Dermis blood vessel endothelial cell (primary cell): ENCODE measurements at regions not wholly inside any gene's neighbourhood (a gene's known extent, or its start where the extent isn't known, plus 50 kb on each side); places are given as distances from the start of the nearest gene placed in this dataset.

Experiments used
- DNase-seq: peaks from one replicate; pipeline ENCODE4 v3.0.0; 2010

DNA sequence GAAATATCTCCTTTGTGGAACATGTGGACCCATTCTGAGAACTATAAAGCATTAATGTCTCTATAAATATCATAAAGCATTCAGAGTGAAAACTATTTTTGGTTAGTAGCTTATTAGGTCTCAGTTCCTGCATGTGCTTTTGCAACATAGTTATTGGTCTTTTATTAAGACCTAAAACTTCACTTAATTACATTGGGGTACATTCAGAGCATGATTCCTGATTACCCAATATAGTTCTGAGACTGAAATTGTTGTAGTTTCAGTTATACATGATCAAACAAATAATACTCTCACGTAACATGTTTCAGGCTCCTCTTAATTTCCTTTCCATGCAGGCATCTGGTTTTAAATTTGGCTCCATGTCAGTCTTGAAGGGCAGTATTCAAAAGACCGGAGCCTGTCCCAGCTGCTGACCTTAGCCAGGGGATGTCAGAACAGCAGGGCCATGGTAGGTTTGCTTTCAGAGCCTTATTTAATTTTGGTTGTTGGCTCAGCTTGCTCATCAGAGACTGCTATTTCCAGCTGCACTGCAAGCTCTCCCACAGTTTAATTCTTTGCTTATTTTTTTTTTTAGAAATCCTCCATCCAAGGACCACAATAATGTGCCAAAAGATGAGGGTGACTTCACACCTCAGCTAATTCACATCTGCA is 447.8 kb upstream of the FZD8 start:
- DNase-seq, result no peak

DNA sequence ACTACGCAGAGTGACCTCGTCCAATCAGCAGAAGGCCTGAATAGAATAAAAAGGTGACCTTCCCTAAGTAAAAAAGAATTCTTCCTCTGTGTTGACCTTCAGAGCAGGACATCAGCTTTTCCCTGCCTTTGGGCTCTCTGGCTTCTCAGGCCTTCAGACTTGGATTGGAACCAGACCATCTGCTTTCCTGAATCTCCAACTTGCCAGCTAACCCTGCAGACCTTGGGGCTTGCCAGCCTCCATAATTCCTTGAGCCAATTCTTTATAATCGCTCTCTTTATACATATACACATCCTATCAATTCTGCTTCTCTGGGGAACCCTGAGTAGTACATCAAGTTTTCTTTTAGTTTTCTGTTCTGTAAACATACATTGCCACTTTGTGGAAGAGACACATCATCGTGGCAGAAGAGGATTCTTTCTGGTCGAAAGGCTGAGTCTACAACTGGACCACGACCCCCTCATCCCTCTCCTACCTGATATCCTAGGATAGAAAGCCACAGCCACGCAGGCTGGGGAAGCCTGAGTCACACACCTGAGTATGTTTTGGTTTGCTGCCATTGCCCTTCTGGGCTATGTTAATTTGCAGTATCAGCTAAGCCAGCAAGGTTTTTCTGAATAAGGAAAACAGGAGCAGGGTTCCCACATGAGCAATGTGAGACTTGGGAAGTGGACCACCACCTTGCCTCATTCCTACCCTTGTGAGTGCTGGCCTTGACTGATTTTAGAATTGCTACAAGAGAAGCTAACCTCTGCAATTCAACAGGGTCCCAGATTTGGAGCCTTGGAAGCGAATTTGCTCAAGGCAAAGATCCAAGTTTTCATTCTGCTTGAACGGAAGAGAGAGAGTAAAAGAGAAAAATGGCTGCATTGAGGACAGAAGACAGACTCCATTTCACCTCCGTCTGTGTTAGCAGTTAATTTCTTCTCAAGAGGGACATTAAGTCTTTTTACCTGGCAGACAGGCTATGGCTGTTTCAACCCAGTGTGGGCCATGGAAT is 445.2 kb upstream of the FZD8 start:
- no peak for DNase-seq

DNA sequence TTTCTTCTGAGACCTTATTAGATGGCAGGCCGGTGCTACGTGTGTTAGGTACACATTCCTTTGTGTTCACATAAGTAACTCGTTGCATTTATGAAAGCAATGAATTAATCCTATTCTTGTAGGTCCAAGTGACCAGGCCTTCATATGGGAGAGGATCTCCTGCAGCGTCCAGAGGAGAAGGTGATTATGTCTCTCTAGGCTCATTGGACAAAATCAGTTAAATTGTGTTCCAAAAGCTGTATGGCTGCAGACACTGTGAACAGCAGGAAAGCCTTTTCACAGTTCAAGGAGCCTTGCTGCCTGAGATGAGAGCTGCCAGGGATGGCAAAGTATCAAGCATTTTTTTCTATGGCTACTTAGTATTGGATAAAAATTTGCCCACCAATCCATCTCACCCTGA is 433.1 kb upstream of the FZD8 start:
- no peak for DNase-seq

DNA sequence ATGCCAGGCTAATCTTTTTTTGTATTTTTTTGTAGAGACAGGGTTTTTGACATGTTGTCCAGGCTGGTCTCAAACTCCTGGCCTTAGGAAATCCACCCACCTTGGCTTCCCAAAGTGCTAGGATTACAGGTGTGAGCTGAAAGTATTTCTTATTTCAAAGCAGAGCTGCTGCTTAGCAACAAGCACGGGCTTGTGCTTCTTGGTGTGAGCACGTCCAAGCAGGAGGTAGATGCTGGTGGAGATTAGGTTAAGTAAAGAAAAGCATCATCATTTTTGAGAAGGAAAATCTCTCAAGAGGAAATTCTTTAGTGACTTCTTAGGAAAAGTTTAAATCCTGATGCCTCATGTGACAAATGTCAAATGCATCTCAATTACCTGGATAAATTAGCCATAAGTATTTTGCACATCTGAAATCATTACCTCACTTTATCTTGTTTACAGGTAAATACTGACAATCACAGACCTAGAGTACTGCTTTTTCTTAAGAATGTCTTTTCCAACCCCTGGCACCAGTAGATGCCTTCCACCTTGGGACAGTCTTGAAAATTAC is 431.8 kb upstream of the FZD8 start:
- no peak for DNase-seq

DNA sequence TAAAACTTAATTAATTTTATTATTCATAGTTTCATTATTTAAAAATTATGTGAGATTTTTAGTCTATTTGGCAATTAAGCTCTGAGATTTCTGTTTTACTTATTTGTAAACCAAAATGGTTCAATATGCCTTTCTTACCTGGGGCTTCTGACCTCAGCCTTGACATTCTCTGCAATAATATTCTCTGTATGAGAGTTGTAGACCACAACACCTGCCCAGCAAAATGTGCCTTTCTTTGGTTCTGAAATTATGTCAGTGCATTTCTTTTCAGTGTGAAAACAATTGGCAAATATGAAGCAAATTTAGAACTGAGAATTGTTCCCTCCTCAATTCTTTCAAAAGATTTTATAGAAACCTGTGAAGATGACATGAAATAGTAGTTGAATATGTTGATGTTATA is 426.4 kb upstream of the FZD8 start:
- no peak for DNase-seq

DNA sequence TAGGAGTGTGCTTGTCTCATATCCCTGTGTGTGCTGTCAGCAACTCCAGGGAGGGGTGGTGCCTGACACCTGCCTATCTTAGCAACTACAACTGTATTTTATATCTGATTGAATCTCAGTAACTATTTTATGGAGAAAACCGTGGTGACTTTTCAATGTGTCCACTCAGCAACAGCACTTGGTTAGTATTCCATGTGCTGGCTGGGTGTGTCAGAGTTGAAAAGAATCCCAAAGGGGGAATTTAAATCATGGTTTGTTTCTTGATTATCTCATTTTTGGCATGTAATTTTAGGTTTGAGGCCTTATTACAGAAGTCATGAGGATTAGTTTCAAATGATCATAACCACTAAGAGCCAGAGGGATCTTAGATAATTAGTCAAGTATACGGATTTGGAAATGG is 425.7 kb upstream of the FZD8 start:
- no peak for DNase-seq

DNA sequence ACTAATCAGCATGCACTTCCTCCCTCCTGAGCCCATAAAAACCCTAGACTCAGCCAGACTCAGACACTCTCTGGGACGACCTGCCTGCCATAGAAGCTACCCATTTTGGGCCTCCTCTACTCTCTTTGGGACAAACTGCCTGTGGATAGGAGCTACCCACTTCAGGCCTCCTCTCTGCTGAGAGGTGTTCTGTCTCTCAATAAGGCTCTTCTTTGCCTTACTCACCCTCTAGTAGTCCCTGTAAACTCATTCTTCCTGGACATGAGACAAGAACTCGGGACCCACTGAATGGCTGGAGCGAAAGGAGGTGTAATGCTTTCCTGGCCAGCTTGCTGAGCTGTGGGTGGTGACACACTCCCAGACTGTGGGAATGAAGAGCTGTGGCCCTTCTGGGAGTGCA is 424.8 kb upstream of the FZD8 start:
- no peak for DNase-seq

DNA sequence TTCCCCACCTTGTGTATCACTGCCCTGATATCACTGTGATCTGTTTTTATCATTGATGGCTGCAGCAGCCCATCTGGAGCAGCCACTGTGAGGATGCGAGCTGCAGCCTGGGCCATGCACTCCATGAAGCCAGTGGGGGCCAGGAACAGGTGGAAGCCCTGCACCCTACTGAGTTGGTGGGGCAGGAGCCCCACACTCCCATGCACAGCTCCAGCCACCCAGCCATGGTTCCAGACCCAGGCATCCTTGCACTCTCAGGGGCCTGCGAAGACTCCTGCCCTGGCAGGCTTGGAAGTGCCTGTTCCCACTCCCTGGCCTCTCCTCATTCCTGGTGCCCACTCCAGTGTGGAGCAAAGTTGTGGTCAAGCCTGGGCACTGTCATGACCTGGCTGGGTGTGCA is 424.0 kb upstream of the FZD8 start:
- DNase-seq, result no peak

DNA sequence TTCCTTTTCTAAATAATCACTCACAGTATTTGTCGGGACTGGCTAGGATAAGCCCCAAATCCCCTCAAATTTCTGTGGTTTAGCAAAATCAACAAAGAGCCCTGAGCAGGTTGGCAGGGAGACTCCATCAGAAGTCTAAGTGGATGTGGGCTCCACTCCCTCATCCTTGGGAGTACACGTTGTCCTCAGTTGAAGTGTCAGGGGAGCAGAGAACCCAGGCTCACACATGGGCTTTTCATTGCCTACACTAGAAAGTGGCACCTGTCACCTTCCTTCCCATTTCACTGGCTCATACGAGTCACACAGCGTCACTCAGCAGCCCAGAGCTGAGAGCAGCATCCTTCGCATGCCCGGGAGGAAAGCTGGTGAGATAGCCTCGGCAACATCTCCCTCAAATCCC is 421.3 kb upstream of the FZD8 start:
- no peak for DNase-seq

DNA sequence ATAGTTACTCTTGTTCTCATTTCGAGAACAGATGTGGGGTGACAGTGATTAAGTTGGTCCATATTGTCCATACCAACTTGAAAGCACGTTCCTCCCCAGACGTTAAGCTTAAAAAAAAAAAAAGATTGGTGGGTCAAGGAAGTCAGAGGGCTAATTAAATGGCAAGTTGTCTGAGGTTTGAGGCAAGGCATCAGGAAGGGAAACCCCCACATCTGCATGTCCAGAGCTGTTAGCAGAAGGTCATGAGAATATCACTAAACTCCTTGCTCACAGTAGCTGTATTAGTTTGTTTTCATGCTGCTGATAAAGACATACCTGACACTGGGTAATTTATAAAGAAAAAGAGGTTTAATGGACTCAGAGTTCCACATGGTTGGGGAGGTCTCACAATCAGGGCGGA is 415.6 kb upstream of the FZD8 start:
- no peak for DNase-seq

DNA sequence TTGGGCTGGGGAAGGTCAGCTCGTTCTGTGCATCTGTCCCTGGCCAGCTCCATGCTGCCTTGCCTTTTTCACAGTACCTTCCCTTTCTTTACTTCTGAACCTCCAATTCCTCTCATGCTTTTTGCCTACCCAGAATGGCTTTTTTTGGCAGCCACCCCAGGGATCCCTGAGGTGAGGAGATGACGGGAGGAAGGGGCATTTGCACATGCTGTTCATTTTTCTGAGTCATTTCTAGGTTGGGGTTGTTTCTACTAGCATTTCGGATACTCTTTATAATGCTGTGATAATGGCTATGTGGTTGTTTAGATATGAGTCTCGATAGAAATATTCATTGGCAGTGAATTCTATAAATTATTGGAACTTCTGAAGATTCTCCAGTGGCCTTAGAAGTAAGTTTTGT is 415.1 kb upstream of the FZD8 start:
- DNase-seq, result no peak

DNA sequence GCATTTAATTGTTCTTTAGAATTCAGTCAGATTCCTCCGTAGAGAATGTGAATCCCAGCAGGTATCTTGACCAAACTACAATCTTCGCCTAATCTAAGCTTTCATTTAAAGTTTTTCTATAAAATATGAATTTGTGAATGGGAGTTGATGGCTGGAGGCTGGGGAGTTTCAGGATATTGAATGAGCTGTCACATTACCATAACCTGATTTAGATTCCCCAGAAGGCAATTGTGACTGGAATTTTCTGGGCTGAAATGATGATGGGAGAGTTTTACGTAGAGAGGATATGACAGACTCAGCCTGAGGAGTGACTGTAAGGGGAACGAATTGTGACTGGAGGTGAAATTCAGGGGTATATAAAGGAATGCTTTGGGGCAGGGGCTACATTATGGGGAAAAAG is 411.7 kb upstream of the FZD8 start:
- no peak for DNase-seq

DNA sequence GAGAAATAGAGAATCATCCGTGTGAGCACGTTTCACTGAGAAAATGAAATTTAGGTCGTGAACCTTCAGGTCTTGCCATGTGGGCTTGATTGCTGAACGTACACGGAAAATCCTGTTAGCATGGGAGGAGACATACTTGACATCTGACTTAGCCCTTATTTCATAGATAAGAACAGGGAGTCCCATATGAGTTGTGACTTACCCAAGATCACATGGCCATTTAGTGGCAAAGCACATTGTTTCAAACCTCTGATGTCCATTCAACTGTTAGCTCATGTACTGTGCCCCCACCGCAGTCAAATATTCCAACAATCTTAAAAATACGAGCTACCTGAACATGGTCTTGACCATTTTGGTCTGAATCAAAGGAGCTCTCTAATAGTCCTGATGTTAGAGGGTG is 411.2 kb upstream of the FZD8 start:
- no peak for DNase-seq

DNA sequence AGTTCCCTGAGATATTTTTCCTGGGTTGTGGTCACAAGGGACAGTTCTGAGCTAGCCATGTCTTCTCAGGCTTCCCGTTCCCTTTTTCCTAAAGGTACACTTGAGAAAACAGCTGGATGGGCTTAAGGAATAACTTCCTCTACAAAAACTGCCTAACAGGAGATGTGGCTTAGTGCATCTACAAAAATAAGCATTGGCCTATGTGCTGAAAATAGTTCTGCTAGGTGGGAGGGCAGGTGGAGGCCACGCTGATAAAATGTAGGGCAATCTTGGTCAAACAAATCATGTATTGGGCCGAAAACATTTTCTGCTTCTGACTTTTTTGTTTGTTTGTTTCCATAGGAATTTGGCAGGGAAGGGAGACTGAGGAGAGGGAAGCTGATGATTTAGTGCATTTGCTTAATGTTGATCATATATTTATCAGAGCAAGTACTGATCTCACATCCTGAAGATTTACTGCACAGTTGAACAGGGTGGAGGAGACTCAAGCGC is 409.4 kb upstream of the FZD8 start:
- DNase-seq, result no peak

DNA sequence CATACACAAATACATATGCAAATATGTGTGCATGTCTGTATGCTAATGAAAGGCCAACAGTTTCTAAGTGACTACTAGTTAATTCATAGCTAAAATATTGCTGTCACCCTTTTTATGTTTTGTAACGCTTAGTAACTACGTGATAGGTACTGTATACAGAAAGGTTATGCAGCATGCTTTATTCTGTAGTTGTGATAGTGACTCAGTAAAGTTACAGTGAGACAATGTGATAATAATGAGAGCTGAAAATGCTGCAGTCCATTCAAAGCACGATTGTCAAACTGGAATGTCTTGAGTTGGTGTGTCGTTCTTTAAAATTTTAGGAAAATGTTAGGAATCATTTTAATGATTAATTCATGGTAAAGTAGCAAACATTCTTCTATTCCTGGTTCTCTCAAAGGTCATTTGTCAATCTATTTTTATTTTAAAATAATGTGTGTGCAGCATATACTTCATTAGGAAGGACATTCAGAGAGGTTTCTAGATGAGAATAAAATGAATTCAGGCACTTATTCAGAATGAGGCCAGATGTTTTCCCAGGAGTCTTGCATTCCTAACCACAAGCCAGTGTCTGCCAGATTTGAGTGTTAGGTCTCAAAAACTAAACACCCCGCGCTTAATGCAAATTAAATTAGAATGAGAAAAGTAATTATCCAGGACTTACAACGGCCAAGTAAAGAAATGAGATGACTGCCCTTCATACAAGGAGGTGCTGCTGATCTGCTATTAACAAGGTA is 408.8 kb upstream of the FZD8 start:
- DNase-seq, result no peak

DNA sequence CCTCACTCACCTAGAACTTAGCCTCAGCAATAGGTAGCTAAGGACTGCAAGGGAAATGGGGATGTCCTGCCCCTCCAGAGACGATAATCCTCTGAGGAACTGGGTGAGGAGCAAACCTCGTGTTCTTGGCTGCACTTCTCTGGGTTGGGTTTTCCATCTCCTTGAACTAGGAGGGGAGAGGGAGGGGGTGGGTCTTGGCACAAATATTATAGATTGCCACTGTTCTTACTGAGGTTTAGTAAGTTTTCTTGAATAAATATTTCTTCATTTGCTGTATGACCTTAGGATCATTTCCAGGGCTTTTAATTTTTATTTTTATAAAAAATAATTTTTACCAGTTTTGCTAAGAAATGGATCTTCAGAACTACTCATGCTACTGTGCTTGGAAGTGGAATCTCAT is 406.7 kb upstream of the FZD8 start:
- DNase-seq, result no peak

DNA sequence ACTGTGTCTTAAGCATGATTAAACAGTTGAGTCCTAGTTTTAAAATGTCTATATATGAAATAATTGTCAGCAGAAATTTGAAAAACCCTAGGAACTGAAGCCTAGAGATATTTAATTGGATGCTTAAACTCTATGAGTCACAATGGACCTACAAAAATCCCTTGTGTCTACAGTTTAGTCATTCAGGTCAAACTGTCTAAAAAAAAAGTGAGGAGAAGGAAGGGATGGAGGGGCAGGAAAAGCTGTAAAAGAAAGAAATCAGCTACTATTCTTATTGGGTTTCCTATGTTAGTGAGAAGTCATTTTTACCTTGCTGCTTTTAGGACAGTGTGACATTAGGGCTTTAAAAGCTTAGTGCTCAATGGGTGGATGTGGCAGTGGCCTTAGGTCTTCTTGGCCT is 406.1 kb upstream of the FZD8 start:
- no peak for DNase-seq

DNA sequence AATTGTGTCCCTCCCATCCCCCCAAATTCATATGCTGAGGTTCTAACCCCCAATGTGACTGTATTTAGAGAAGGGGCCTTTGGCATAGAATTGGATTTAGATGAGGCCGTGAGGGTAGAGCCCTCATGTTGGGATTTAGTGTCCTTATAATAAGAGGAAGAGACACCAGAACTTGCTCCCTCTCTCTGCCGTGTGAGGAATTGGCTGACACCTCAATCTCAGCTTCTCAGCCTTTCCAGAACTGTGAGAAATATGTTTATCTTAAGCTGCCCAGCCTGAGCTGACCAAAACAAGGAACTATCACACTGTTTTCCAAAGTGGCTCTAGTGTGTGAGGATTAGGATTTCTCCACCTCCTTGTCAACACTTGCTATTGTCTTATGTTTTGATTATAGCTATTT is 400.0 kb upstream of the FZD8 start:
- DNase-seq, result no peak

DNA sequence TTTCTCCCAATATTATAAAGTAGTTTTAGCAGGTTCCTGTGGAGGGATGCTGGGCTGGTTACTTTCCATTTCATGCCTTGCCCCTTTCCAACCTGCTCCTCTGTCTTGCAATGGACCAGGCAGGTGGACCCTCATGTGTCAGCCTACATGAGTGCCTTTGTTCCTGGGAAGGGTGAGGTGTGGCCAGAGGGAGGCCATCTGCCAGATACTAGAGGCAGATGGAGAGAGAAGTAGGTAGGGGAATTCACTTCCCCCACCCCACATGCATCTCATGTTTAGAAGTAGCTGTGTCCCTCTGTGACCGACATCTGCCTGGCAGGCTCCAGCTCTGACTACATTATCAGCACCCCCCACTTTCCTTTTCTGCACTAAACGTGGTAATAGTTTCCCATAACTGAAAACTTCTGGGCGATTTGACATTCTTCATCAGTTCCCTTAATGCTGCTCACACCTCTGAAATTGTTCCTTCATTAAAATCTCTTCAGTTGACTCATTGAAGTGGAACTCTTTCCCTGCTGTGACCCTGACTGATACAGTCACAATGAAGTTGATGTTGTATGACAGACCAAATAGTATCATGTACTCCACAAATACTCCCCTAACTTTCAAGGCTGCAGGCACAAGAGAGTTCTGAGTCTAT is 396.3 kb upstream of the FZD8 start:
- DNase-seq, result no peak

DNA sequence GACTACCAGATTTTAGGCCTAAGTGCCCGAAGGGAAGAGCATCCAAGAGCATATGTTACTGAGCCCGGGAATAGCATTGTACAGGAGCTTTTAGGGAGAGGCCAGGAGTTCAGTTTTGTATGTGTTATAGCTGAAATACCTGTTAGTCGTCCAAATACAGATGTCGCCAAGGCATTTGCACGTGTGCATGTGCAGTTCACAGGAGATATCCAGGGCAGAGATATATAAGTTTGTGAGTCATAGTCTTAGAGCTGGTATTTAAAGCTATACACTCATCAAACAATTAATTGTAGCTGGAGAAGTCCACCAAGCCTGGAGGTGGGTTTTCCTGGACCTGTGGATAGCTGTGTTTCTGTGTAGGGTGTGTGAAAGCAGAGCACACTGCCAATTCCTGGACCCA is 394.0 kb upstream of the FZD8 start:
- DNase-seq, result no peak

DNA sequence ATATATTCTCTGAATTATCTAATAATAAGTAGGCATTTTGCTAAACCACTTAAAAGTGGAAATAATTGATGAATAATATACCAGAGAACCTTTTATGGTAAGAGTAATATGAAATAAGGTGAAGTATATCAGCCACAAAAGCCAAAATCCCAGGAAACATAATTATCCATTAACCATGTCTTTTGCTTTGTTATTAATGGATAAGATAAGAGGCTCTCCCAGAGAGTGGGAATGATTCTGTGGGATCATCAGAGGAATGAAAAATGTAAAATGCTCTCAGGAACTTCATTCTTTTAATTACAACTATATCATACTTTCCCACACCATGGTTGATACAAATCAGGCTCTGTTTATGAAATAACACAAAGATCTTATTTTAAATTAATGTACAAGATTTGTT is 391.7 kb upstream of the FZD8 start:
- DNase-seq, result no peak

DNA sequence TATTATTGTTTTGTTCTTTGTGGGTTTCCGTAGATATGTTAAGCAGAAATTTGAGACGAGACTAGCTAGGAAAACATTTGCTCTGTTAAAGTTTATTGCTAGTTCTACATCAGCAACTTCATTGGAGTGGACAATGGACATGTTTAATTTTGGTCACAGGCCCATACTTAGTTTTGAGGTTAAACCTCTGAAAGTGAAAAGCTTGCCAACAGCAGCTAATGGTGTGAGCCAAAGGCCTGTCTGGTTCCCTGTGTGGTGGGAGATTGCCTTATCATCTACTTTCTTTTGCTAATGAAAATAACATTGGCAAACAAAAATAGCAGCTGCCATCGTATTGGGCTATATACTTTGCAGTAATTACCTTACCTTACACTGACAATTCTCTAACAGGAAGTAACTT is 388.4 kb upstream of the FZD8 start:
- DNase-seq, result no peak
